Stomach (tissue), 8 donors: ENCODE measurements at regions not wholly inside any gene's neighbourhood (a gene's known extent, or its start where the extent isn't known, plus 50 kb on each side); places are given as distances from the start of the nearest gene placed in this dataset.

ENCODE experiments used
- DNase-seq, 2 donors: peaks; one replicate each; pipeline versions ENCODE4 v3.0.0 to v3.0.0-alpha.2; 2013 to 2019
- H3K27ac ChIP-seq, 5 donors: fragments of 200-600 bp in 4 of 5; sonication (generic) in 4 of 5; one replicate each; pipeline ENCODE4 v1.5.1; 2013 to 2019; ENCODE audit warnings: mild to moderate bottlenecking in 1 of 5, moderate library complexity in 1 of 5
- H3K27me3 ChIP-seq, 3 donors: fragments of 200-600 bp; sonication (generic); one replicate each; pipeline ENCODE4 v1.5.1; 2017 to 2019; ENCODE audit warnings: mixed run types in 1 of 3
- H3K36me3 ChIP-seq, 4 donors: fragments of 200-600 bp; sonication (generic); 1 replicate in 3 of 4; 2 replicates in 1 of 4; pipeline ENCODE4 v1.5.1; 2016 to 2019
- H3K4me1 ChIP-seq, 4 donors: fragments of 200-600 bp; sonication (generic); one replicate each; pipeline ENCODE4 v1.5.1; 2016 to 2019
- H3K4me3 ChIP-seq, 4 donors: fragments of 200-600 bp; sonication (generic) in 3 of 4; one replicate each; pipeline ENCODE4 v1.5.1; 2016 to 2019; ENCODE audit warnings: mild to moderate bottlenecking in 1 of 4
- H3K9me3 ChIP-seq, 4 donors: fragments of 200-600 bp; sonication (generic); one replicate each; pipeline ENCODE4 v1.5.1; 2016 to 2019
- CTCF ChIP-seq, 7 experiments: fragments of 450-650 bp in 4 of 7; fragments of 200-600 bp in 3 of 7; sonication (generic) in 3 of 7; IDR thresholded peaks; one replicate each; pipeline ENCODE4 v1.5.1; 2016 to 2019; ENCODE audit warnings: antibody characterized with exemption in 7 of 7, control low read depth in 2 of 7, mild to moderate bottlenecking in 1 of 7
- EP300 ChIP-seq: sonication (generic); formaldehyde crosslinking; IDR thresholded peaks from one replicate; pipeline ENCODE4 v1.6.1; 2017; ENCODE audit warnings: antibody characterized with exemption
- POLR2A ChIP-seq, 4 donors: fragments of 450-650 bp; IDR thresholded peaks; one replicate each; pipeline ENCODE4 v1.6.1; 2016; ENCODE audit warnings: antibody characterized with exemption in 4 of 4, control low read depth in 2 of 4, mild to moderate bottlenecking in 1 of 4, moderate library complexity in 1 of 4
- POLR2AphosphoS5 ChIP-seq, 3 donors: sonication (generic); formaldehyde crosslinking; IDR thresholded peaks; one replicate each; pipeline ENCODE4 v1.6.1; 2016; ENCODE audit warnings: antibody characterized with exemption in 3 of 3
- WGBS, 5 donors: extraction: QIAGEN DNeasy Blood & Tissue Kit in 3 of 5; methylation state at CpG; one replicate each; pipeline versions ENCODE4 v1.1.5 to v1.1.7; 2013 to 2018; 5-methylcytosine and 5-hydroxymethylcytosine counted together
- intact Hi-C: fragments of 100-400 bp; cut with DNase I; formaldehyde crosslinking; loops from one replicate; pipeline ENCODE4 v1.15.1; 2023; ENCODE audit warnings: low total_unique reads
- donor health status: healthy with polysubstance abuse.
- donor health status: Bipolar disorder and iron deficiency.
- donor health status: healthy.

- H3K27me3 ChIP-seq = peaks cover 0 to 48% (median 6%) of the 10 kb centered on the region in 3 donors
- no peak overlapping the region for H3K27ac ChIP-seq
- H3K4me1 ChIP-seq = peaks cover 0 to 6% (median 3%) of the 10 kb centered on the region in 4 donors
- no peaks in the 10 kb centered on the region for H3K9me3 ChIP-seq
- 55 to 78% (median 63%) methylated on average over 1 of the region's 1 CpG for whole genome bisulfite sequencing, 5 donors
- no peak for DNase-seq
- no peak overlapping the region for H3K4me3 ChIP-seq
- TF ChIP-seq CTCF (IDR thresholded peaks at IDR 0.05) = no peak
- TF ChIP-seq EP300 = no peak
- no peak for TF ChIP-seq POLR2AphosphoS5 (IDR thresholded peaks at IDR 0.05)
- no peak for TF ChIP-seq POLR2A (IDR thresholded peaks at IDR 0.05)
- H3K36me3 ChIP-seq = no peaks in the 10 kb centered on the region
- intact Hi-C loops = loop anchor here (5.0 kb wide), 1 partner anchor 908 kb away; no protein-coding TSS in a partner anchor
Measured at GRCh38 chr5:87784311-87784710, 371.6 kb upstream of the CCNH start.

GRCh38 chr5:87782916-87783315 lies 370.2 kb upstream of the CCNH start:
- H3K4me3 ChIP-seq = no peak overlapping the region
- H3K9me3 ChIP-seq = no peaks in the 10 kb centered on the region
- peaks cover 0 to 6% (median 3%) of the 10 kb centered on the region in 4 donors for H3K4me1 ChIP-seq
- H3K36me3 ChIP-seq = no peaks in the 10 kb centered on the region
- intact Hi-C loops = loop anchor here (5.0 kb wide), 1 partner anchor 909 kb away; no protein-coding TSS in a partner anchor
- no peak overlapping the region for H3K27ac ChIP-seq
- no peak for DNase-seq
- peaks cover 0 to 48% (median 6%) of the 10 kb centered on the region in 3 donors for H3K27me3 ChIP-seq
- TF ChIP-seq POLR2AphosphoS5 (IDR thresholded peaks at IDR 0.05) = no peak
- no peak for TF ChIP-seq POLR2A (IDR thresholded peaks at IDR 0.05)
- no peak for TF ChIP-seq EP300
- no peak for TF ChIP-seq CTCF (IDR thresholded peaks at IDR 0.05)
- 63 to 70% (median 66%) methylated on average over 3 of the region's 3 CpGs for WGBS, 5 donors

- no peak for DNase-seq
- 88 to 94% (median 89%) methylated on average over 2 of the region's 2 CpGs for WGBS, 5 donors
- no peak overlapping the region for H3K4me3 ChIP-seq
- no peaks in the 10 kb centered on the region for H3K9me3 ChIP-seq
- H3K27me3 ChIP-seq = peaks cover 0 to 48% (median 3%) of the 10 kb centered on the region in 3 donors
- TF ChIP-seq CTCF (IDR thresholded peaks at IDR 0.05) (no peak), POLR2AphosphoS5 (IDR thresholded peaks at IDR 0.05) (no peak), EP300 (no peak), POLR2A (IDR thresholded peaks at IDR 0.05) (no peak)
- intact Hi-C loops = loop anchor here (5.0 kb wide), 1 partner anchor 910 kb away; no protein-coding TSS in a partner anchor
- no peaks in the 10 kb centered on the region for H3K36me3 ChIP-seq
- H3K27ac ChIP-seq = no peak overlapping the region
- H3K4me1 ChIP-seq = peaks cover 0 to 6% (median 3%) of the 10 kb centered on the region in 4 donors
Measured at GRCh38 chr5:87781976-87782375, 369.2 kb upstream of the CCNH start.

- Histone ChIP-seq H3K36me3 (no peaks in the 10 kb centered on the region), H3K27ac (no peak overlapping the region), H3K9me3 (no peaks in the 10 kb centered on the region), H3K27me3 (peaks cover 0 to 42% (median 3%) of the 10 kb centered on the region in 3 donors), H3K4me1 (peaks cover 0 to 6% (median 3%) of the 10 kb centered on the region in 4 donors), H3K4me3 (no peak overlapping the region)
- DNase-seq = peak; percentile 76 to 95
- whole genome bisulfite sequencing, 5 donors = 11 to 13% (median 12%) methylated on average over 13 of the region's 13 CpGs
- peak in 5 of 7 experiments; percentile 67 to 86 (median 76) for TF ChIP-seq CTCF (IDR thresholded peaks at IDR 0.05)
- TF ChIP-seq POLR2AphosphoS5 (IDR thresholded peaks at IDR 0.05) = no peak
- intact Hi-C loops = loop anchor here (5.0 kb wide), 1 partner anchor 911 kb away; no protein-coding TSS in a partner anchor
Measured at GRCh38 chr5:87780831-87781760, 368.4 kb upstream of the CCNH start.
